Psoas muscle (tissue), 7 donors: ENCODE measurements at regions not wholly inside any gene's neighbourhood (a gene's known extent, or its start where the extent isn't known, plus 50 kb on each side); places are given as distances from the start of the nearest gene placed in this dataset.
"Not testable (repeated sequence)": the region's sequence is repeated elsewhere in the genome, so short reads cannot be mapped to it uniquely, and the experiment has no call there.

Experiments used
- ATAC-seq, 4 donors: fragments of 200-7000 bp; cut with Tn5 transposase; one replicate each; pipeline ENCODE4 v1.9.1; 2020; ENCODE audit warnings: moderate library complexity in 3 of 4, mild to moderate bottlenecking in 2 of 4
- DNase-seq, 2 donors: peaks; one replicate each; pipeline ENCODE4 v3.0.0-alpha.2; 2020
- H3K27ac ChIP-seq: fragments of 200-600 bp; one replicate; pipeline ENCODE4 v1.8.0; 2022
- H3K27me3 ChIP-seq, 3 donors: fragments of 200-600 bp in 1 of 3; one replicate each; pipeline versions ENCODE4 v1.6.1 to v1.8.0; 2013 to 2022; ENCODE audit warnings: low read length in 2 of 3, mild to moderate bottlenecking in 2 of 3, moderate library complexity in 1 of 3; ENCODE audit not compliant: insufficient read depth in 3 of 3
- H3K36me3 ChIP-seq, 2 donors: fragments of 200-600 bp in 1 of 2; one replicate each; pipeline versions ENCODE4 v1.6.1 to v1.8.0; 2013 to 2022; ENCODE audit warnings: low read depth in 1 of 2, mild to moderate bottlenecking in 1 of 2, moderate library complexity in 1 of 2; ENCODE audit not compliant: insufficient read depth in 1 of 2
- H3K4me1 ChIP-seq: fragments of 200-600 bp; one replicate; pipeline ENCODE4 v1.8.0; 2022
- H3K4me3 ChIP-seq: fragments of 200-600 bp; one replicate; pipeline ENCODE4 v1.8.0; 2022; ENCODE audit warnings: mild to moderate bottlenecking
- H3K9me3 ChIP-seq: fragments of 200-600 bp; one replicate; pipeline ENCODE4 v1.8.0; 2022
- WGBS, 3 donors: extraction: QIAGEN DNeasy Blood & Tissue Kit; methylation state at CpG; one replicate each; pipeline versions ENCODE4 v1.1.6 to v1.1.7; 2013; 5-methylcytosine and 5-hydroxymethylcytosine counted together
- intact Hi-C, 2 donors: fragments of 100-400 bp; cut with DNase I; formaldehyde crosslinking; loops; one replicate each; pipeline versions ENCODE4 v1.11.0 to v1.14.2; 2022
- TF ChIP-seq, protein P1 (sequence below): fragments of 200-600 bp; IDR thresholded peaks from one replicate; pipeline ENCODE4 v1.8.0; 2022; ENCODE audit warnings: antibody characterized with exemption
- donor health status: healthy with polysubstance abuse.
- donor health status: DM: no; HTN: no; CAD: no; lungs with moderate emphysema.
- donor health status: Bipolar disorder and iron deficiency.
- donor health status: healthy.
- donor health status: DM: yes; HTN: yes; CAD: no.
- donor health status: DM: no; HTN: no; CAD: no.
- donor health status: DM: yes; HTN: yes; CAD: no.

DNA sequence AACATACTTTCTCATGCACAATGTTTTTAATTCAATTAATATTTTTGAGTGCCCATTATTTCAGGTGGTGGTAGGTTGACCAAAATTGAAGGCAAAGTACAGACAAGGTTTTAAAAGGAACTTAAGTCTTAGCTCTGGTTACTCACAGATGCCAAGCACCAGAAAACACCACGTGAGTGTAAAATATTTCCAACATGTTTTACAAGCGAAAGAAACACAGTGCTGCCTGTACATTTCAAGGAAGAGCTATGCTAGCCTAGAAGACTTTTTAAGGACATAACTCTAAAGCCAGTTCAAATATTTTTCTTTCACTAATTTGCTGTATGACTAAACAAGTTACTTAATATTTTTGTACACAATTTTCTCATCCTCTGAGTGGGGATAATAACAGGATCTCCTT lies 736.4 kb upstream of the GOT2 start:
- intact Hi-C loops, result no loop called here
- Histone ChIP-seq H3K36me3 (no peaks in the 10 kb centered on the region), H3K4me3 (no peak overlapping the region), H3K27me3 (no peaks in the 10 kb centered on the region), H3K27ac (no peak overlapping the region), H3K4me1 (no peaks in the 10 kb centered on the region), H3K9me3 (no peaks in the 10 kb centered on the region)
- ATAC-seq (no peak), DNase-seq (no peak)
- TF ChIP-seq, protein P1, sequence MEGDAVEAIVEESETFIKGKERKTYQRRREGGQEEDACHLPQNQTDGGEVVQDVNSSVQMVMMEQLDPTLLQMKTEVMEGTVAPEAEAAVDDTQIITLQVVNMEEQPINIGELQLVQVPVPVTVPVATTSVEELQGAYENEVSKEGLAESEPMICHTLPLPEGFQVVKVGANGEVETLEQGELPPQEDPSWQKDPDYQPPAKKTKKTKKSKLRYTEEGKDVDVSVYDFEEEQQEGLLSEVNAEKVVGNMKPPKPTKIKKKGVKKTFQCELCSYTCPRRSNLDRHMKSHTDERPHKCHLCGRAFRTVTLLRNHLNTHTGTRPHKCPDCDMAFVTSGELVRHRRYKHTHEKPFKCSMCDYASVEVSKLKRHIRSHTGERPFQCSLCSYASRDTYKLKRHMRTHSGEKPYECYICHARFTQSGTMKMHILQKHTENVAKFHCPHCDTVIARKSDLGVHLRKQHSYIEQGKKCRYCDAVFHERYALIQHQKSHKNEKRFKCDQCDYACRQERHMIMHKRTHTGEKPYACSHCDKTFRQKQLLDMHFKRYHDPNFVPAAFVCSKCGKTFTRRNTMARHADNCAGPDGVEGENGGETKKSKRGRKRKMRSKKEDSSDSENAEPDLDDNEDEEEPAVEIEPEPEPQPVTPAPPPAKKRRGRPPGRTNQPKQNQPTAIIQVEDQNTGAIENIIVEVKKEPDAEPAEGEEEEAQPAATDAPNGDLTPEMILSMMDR, result no peak
- WGBS, 3 donors, result 62 to 72% (median 70%) methylated on average over 2 of the region's 2 CpGs

DNA sequence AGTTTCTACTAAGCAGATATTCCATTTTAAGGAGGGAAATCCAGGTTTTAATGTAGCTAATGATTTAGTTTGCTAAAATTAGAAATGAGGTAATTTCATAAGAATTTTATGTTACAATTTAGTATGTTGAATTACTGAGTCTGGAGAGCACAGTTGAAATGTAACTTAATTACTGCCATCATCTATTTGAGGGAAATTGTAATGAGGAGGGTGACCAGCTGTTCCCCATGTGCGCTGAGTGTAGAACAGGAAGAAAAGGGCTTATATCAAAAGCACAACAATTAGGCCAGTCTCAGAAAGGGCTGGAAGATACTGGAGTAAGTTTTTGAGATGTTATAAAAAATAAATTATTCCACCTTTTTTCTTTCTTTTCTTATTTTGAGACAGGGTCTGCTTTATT lies 735.1 kb upstream of the GOT2 start:
- Histone ChIP-seq H3K36me3 (no peaks in the 10 kb centered on the region), H3K4me1 (no peaks in the 10 kb centered on the region), H3K9me3 (no peaks in the 10 kb centered on the region), H3K27ac (no peak overlapping the region), H3K27me3 (no peaks in the 10 kb centered on the region), H3K4me3 (no peak overlapping the region)
- ATAC-seq, result no peak
- DNase-seq, result no peak
- TF ChIP-seq, protein P1, result no peak
- WGBS, 3 donors, result 85 to 96% (median 93%) methylated on average over 1 of the region's 1 CpG
- intact Hi-C loops, result no loop called here

- no peaks in the 10 kb centered on the region for H3K27me3 ChIP-seq
- TF ChIP-seq, protein P1, result no peak
- no peaks in the 10 kb centered on the region for H3K36me3 ChIP-seq
- H3K4me3 ChIP-seq, result no peak overlapping the region
- ATAC-seq (no peak), DNase-seq (no peak)
- intact Hi-C loops, result no loop called here
- H3K9me3 ChIP-seq, result no peaks in the 10 kb centered on the region
- no peaks in the 10 kb centered on the region for H3K4me1 ChIP-seq
- no peak overlapping the region for H3K27ac ChIP-seq
These were observed 729.7 kb upstream of the GOT2 start for GRCh38 chr16:59463776-59464175.

- H3K27me3 ChIP-seq, result no peaks in the 10 kb centered on the region
- no peaks in the 10 kb centered on the region for H3K4me1 ChIP-seq
- no peak overlapping the region for H3K4me3 ChIP-seq
- ATAC-seq, result no peak
- no peak overlapping the region for H3K27ac ChIP-seq
- H3K36me3 ChIP-seq, result no peaks in the 10 kb centered on the region
- H3K9me3 ChIP-seq, result no peaks in the 10 kb centered on the region
- 75 to 78% (median 76%) methylated on average over 5 of the region's 5 CpGs for WGBS, 3 donors
- intact Hi-C loops, result no loop called here
- DNase-seq, result no peak
- TF ChIP-seq, protein P1, result no peak
These were observed 725.7 kb upstream of the GOT2 start for GRCh38 chr16:59459806-59460205.

- ATAC-seq, result no peak
These were observed 721.4 kb upstream of the GOT2 start for GRCh38 chr16:59455497-59455896.

DNA sequence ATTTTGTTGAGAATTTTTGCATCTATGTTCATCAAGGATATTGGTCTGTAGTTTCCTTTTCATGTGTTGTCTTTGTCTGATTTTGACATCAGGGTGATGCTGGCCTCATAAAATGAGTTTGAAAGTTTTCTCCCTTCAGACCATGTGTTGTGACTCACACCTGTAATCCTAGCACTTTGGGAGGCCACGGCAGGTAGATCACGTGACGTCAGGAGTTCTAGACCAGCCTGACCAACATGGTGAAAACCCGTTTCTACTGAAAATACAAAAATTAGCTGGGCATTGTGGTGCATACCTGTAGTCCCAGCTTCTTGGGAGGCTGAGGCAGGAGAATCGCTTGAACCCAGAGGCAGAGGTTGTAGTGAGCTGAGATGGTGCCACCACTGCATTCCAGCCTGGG lies 716.4 kb upstream of the GOT2 start:
- intact Hi-C loops, ATAC-seq, H3K4me3 ChIP-seq, H3K4me1 ChIP-seq, H3K27me3 ChIP-seq, H3K36me3 ChIP-seq, H3K27ac ChIP-seq, H3K9me3 ChIP-seq, DNase-seq: not testable (repeated sequence)
- 90 to 93% (median 93%) methylated on average over 5 of the region's 5 CpGs for WGBS, 3 donors

More at GRCh38 chr16:59455497-59455896, 721.4 kb upstream of the GOT2 start:
- no peaks in the 10 kb centered on the region for H3K4me1 ChIP-seq
- peaks cover 6% of the 10 kb centered on the region for H3K9me3 ChIP-seq
- DNase-seq, result no peak
- intact Hi-C loops, result no loop called here
- H3K36me3 ChIP-seq, result no peaks in the 10 kb centered on the region
- WGBS, 3 donors, result 64 to 71% (median 69%) methylated on average over 1 of the region's 1 CpG
- no peak overlapping the region for H3K4me3 ChIP-seq
- no peak overlapping the region for H3K27ac ChIP-seq
- TF ChIP-seq, protein P1, result no peak
- no peaks in the 10 kb centered on the region for H3K27me3 ChIP-seq
